ENCODE measurements at regions not wholly inside any gene's neighbourhood (a gene's known extent, or its start where the extent isn't known, plus 50 kb on each side); places are given as distances from the start of the nearest gene placed in this dataset.

DNA sequence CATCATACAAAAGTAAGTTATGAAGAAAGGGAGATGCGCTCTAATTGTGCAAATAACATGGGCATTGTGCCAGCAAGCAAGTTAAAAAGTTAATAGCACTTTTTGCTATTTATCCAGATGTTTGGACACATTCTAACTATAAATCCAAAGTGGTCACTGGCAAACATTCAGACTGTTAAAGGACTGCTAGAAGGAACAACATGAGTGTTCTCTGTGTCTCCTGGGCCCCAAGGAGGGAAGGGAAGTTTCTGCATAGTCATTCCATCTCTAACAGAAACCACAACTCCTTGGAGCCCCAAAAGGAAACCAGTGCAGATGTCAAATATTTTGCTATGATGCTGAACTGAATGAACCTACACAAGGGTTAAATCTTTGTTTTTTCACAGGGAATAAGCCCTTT is 213.3 kb upstream of the HNRNPA3 start:
- TF ChIP-seq, protein P1, sequence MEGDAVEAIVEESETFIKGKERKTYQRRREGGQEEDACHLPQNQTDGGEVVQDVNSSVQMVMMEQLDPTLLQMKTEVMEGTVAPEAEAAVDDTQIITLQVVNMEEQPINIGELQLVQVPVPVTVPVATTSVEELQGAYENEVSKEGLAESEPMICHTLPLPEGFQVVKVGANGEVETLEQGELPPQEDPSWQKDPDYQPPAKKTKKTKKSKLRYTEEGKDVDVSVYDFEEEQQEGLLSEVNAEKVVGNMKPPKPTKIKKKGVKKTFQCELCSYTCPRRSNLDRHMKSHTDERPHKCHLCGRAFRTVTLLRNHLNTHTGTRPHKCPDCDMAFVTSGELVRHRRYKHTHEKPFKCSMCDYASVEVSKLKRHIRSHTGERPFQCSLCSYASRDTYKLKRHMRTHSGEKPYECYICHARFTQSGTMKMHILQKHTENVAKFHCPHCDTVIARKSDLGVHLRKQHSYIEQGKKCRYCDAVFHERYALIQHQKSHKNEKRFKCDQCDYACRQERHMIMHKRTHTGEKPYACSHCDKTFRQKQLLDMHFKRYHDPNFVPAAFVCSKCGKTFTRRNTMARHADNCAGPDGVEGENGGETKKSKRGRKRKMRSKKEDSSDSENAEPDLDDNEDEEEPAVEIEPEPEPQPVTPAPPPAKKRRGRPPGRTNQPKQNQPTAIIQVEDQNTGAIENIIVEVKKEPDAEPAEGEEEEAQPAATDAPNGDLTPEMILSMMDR (IDR thresholded peaks at IDR 0.05), result no peak
- TF ChIP-seq TCF7L2 (IDR thresholded peaks at IDR 0.05; ENCODE audit: low read depth, low read length), result no peak
